Body of pancreas (tissue), 4 donors: ENCODE measurements at regions not wholly inside any gene's neighbourhood (a gene's known extent, or its start where the extent isn't known, plus 50 kb on each side); places are given as distances from the start of the nearest gene placed in this dataset.

Experiments
- ATAC-seq: fragments of 150-250 bp; one replicate; pipeline ENCODE4 v1.9.1; 2016
- DNase-seq, 4 donors: peaks; one replicate each; pipeline ENCODE4 v3.0.0-alpha.2; 2019
- H3K27ac ChIP-seq, 4 donors: fragments of 200-600 bp; sonication (generic); 1 replicate in 3 of 4; 2 replicates in 1 of 4; pipeline versions ENCODE4 v1.5.1 to v1.6.1; 2016 to 2019; ENCODE audit warnings: mild to moderate bottlenecking in 1 of 4, mixed read lengths in 1 of 4, moderate library complexity in 1 of 4
- H3K27me3 ChIP-seq, 2 donors: fragments of 200-600 bp; sonication (generic); one replicate each; pipeline ENCODE4 v1.6.0; 2016; ENCODE audit warnings: mild to moderate bottlenecking in 1 of 2
- H3K36me3 ChIP-seq, 2 donors: fragments of 200-600 bp; sonication (generic); replicated peaks in 1 of 2; 2 replicates each; pipeline ENCODE4 v1.5.1; 2016; ENCODE audit warnings: low read depth in 2 of 2; ENCODE audit not compliant: insufficient read depth in 1 of 2
- H3K4me1 ChIP-seq: fragments of 200-600 bp; sonication (generic); one replicate; pipeline ENCODE4 v1.6.0; 2016
- H3K4me3 ChIP-seq, 2 donors: fragments of 200-600 bp; sonication (generic); 1 replicate in 1 of 2; 2 replicates in 1 of 2; pipeline ENCODE4 v1.5.1; 2016 to 2019
- H3K9me3 ChIP-seq, 3 donors: fragments of 200-600 bp; sonication (generic); 1 replicate in 2 of 3; 2 replicates in 1 of 3; pipeline ENCODE4 v1.5.1; 2016
- POLR2A ChIP-seq, 3 donors: fragments of 450-650 bp; IDR thresholded peaks; one replicate each; pipeline ENCODE4 v1.6.1; 2016; ENCODE audit warnings: antibody characterized with exemption in 3 of 3, mild to moderate bottlenecking in 2 of 3
- WGBS, 2 donors: methylation state at CpG; one replicate each; pipeline ENCODE4 v1.1.5; 2017; 5-methylcytosine and 5-hydroxymethylcytosine counted together
- intact Hi-C: fragments of 100-400 bp; cut with DNase I; formaldehyde crosslinking; loops from one replicate; pipeline ENCODE4 v1.15.1; 2023
- TF ChIP-seq, protein P1 (sequence below), 7 experiments: fragments of 450-650 bp in 4 of 7; fragments of 200-600 bp in 3 of 7; sonication (generic) in 3 of 7; IDR thresholded peaks; one replicate each; pipeline ENCODE4 v1.5.1; 2016 to 2019; ENCODE audit warnings: antibody characterized with exemption in 7 of 7

GRCh38 chr11:110524238-110524637, 94.5 kb downstream of the FDX1 start:
- H3K4me1 ChIP-seq: no peaks in the 10 kb centered on the region
- intact Hi-C loops: no loop called here
- WGBS, 2 donors: 63 to 76% methylated on average over 6 of the region's 6 CpGs
- no peak overlapping the region for H3K4me3 ChIP-seq
- H3K36me3 ChIP-seq: no peaks in the 10 kb centered on the region
- DNase-seq (peak in 1 of 4 donors; percentile 11), ATAC-seq (peak; percentile 38)
- H3K27me3 ChIP-seq: no peaks in the 10 kb centered on the region
- H3K27ac ChIP-seq: no peak overlapping the region
- no peaks in the 10 kb centered on the region for H3K9me3 ChIP-seq
- no peak for TF ChIP-seq POLR2A (IDR thresholded peaks at IDR 0.05)
- TF ChIP-seq, protein P1, sequence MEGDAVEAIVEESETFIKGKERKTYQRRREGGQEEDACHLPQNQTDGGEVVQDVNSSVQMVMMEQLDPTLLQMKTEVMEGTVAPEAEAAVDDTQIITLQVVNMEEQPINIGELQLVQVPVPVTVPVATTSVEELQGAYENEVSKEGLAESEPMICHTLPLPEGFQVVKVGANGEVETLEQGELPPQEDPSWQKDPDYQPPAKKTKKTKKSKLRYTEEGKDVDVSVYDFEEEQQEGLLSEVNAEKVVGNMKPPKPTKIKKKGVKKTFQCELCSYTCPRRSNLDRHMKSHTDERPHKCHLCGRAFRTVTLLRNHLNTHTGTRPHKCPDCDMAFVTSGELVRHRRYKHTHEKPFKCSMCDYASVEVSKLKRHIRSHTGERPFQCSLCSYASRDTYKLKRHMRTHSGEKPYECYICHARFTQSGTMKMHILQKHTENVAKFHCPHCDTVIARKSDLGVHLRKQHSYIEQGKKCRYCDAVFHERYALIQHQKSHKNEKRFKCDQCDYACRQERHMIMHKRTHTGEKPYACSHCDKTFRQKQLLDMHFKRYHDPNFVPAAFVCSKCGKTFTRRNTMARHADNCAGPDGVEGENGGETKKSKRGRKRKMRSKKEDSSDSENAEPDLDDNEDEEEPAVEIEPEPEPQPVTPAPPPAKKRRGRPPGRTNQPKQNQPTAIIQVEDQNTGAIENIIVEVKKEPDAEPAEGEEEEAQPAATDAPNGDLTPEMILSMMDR (IDR thresholded peaks at IDR 0.05): no peak

- intact Hi-C loops: no loop called here
- WGBS, 2 donors: 0% methylated on average over 1 of the region's 1 CpG
- Histone ChIP-seq H3K27me3 (no peaks in the 10 kb centered on the region), H3K4me1 (no peaks in the 10 kb centered on the region), H3K4me3 (no peak overlapping the region), H3K9me3 (no peaks in the 10 kb centered on the region), H3K27ac (no peak overlapping the region), H3K36me3 (no peaks in the 10 kb centered on the region)
- no peak for TF ChIP-seq POLR2A (IDR thresholded peaks at IDR 0.05)
- TF ChIP-seq, protein P1 (IDR thresholded peaks at IDR 0.05): no peak
- ATAC-seq (peak; percentile 30), DNase-seq (peak in 2 of 4 donors; percentile 43 to 50)
These were observed 96.1 kb downstream of the FDX1 start for GRCh38 chr11:110525883-110526282.

DNA sequence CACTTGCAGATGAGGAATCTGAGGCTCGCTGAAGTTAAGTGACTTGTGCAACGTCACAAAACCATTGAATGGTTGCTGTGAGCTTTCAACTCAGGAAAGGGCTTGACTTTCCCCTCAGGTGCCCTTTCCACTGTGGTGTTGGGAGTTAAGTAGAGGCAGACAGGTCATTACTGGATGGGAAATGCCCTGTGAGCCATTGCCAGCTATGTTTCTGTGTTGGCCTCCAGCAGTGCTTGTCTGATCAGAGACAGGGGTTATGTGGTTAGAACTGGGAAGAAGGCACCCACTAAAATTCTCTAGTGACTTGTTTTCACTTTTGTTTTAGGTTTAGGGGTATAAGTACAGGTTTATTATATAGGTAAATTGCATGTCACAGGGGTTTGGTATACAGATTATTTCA, 96.6 kb downstream of the FDX1 start:
- Histone ChIP-seq H3K9me3 (no peaks in the 10 kb centered on the region), H3K27ac (no peak overlapping the region), H3K4me3 (no peak overlapping the region), H3K27me3 (no peaks in the 10 kb centered on the region), H3K36me3 (no peaks in the 10 kb centered on the region), H3K4me1 (no peaks in the 10 kb centered on the region)
- 56 to 80% methylated on average over 2 of the region's 2 CpGs for WGBS, 2 donors
- TF ChIP-seq, protein P1 (IDR thresholded peaks at IDR 0.05): no peak
- TF ChIP-seq POLR2A (IDR thresholded peaks at IDR 0.05): no peak
- ATAC-seq (no peak), DNase-seq (no peak)
- intact Hi-C loops: no loop called here
